GM19328 (cell line): ENCODE measurements at regions not wholly inside any gene's neighbourhood (a gene's known extent, or its start where the extent isn't known, plus 50 kb on each side); places are given as distances from the start of the nearest gene placed in this dataset.
"Not testable (repeated sequence)": the region's sequence is repeated elsewhere in the genome, so short reads cannot be mapped to it uniquely, and the experiment has no call there.

Experiments used
- ATAC-seq: cut with Tn5 transposase; IDR thresholded peaks from one replicate; pipeline ENCODE4 v1.9.1; 2021; ENCODE audit warnings: mild to moderate bottlenecking, moderate library complexity; ENCODE audit not compliant: unreplicated experiment

DNA sequence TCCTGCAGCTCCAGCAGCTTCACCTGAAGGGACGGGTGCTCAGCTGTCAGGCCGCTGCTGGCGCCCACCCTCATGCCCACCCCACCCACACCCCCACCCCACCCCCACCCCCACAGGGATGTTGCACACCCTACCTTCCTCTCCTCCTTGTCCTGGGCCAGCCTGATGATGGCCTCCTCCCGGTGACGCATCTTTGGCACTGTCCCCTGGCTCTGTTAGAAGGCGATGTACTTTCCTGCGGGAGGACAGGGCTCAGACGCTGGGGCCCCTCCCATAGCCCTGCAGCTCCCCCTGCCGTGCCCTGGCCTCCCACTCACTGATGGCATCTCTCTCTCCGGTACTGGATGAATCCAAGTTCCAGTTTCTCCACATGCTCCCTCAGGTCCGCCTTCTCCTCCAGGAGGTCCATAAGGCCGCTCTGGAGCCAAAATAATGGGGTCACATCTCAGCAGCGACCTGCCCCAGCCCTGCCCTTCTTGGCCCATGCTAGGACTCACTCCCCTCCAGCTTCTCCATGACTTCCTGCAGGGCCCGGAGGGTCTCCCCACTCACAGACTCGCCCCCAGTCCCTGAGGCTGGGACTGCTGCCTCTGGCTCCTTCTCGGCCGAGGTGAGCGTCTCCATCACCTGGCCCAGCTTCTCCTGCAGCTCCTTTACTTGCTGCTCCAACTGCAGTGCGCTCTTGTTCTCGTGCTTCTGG, 55.2 kb downstream of the GOLGA8B start:
- ATAC-seq: not testable (repeated sequence)

DNA sequence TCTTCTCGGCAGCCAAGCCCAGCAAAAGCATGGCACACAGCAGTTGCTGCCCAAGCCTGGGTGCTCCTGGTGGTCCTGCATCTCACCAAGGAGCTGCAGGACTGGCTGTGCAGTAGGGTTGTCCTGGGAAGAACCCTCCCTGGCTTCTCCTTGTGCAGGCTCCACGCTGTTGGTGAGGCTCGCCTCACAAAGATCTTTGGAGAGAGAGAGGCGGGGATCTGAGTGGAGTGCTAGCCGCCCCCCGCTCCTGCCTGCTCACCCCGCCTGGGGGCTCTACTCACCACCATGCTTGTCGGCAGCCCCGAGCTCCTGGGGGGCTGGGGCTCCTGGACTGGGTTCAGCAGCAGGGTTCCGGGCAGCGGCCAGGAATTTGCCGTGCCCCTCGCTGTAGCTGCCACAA, 55.8 kb downstream of the GOLGA8B start:
- ATAC-seq: not testable (repeated sequence)

DNA sequence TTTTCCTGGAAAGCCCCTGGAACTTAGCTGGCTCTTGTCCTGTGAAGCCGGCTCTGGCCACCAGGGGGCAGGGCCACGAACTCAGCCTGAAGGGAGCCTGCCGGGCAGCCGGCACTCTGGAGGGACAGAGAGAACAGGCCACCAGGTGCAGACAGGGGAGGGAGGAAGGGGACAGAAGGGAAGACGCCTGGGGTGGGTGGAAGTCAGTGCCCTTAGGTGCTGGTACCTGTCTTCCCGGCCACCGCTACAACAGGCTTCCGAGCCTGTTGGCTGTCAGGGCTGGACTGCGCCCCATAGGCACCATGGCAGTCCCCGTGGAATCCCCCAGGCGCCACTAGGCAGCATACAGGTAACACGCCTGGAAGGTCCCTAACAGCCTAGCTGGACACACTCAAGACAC, 59.6 kb downstream of the GOLGA8B start:
- not testable (repeated sequence) for ATAC-seq

DNA sequence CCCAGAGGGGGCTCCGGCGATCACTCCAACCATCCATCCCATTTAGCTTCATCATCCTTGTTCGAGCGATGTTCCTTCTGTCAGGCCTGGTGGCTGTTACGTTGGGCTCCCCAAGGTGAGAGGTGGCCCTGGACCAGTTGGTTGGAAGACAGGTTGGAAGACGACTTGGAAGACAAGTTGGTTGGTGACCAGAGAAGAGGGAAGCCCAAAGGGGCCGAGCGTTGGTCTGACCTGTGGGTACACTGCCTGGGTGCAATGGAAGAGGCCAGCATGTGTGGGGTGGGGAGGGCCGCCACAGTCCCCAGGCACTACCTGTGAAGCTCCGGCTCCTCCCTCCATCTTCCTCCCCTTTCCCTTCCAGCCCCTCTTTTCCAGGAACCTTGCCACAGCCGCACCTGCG, 60.9 kb downstream of the GOLGA8B start:
- not testable (repeated sequence) for ATAC-seq

DNA sequence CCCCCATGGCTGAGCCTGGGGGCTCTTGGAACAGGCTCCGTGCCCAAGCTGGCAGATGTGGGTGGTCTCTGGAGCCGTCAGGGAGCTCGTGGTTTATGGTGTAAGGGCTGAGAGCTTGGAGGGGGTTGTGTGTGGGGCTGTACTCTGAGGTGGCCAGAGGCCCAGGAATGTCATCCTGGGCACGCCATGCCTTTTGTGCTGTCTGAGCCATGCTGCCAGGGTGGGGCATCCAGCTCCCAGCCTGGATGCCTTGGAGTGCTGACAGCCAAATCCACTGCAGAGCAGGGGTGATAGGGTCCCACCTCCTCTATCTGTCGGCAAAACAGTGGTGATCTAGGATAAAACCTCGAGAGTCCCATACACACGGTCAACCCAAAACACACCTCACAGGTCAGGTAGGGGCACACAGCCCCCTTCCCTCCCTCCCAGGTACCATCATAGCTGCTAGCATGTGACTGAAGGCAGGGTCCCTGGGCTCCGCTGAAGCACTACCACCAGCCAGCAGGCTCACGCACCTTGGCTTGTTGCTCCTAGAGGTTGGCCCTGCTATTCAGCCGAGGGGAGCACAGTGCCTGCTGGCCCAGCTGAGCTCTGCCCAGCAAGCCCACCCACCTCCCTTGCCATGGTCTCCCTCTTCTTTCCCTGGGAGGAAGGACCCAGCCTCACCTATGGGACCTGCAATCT, 61.5 kb downstream of the GOLGA8B start:
- ATAC-seq: not testable (repeated sequence)

DNA sequence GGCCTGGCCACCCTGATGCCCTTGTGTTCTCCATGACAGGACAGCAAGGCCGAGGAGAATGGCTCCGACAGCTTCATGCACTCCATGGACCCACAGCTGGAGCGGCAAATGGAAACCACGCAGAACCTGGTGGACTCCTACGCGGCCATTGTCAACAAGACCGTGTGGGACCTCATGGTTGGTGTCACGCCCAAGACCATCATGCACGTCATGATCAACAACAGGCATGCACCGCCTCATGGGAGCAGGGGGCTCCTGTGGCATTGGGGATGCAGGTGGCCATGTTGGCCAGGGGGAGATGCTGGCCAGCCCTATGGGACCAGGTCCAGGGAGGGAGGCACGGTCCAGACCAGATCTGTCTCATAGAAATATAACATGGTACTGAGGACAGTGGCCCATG, 62.9 kb downstream of the GOLGA8B start:
- no peak for ATAC-seq

DNA sequence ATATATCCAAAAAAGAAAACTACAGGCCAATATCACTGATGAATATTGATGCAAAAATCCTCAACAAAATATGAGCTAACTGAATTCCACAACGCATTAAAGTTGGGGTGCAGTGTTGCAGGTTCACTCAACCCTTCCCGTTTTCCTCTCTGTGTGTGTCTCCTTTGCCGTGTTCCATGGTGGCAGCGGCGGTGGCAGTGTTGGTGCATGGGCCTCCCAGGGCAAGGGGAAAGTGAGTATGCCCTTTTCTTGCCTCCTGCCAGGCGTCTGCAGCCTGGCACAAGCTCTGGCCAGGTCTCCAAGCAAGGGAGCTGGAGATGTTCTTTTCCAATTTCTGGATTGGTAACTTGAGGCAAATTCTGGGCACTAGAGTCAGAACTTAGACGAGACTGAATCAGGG, 63.4 kb downstream of the GOLGA8B start:
- not testable (repeated sequence) for ATAC-seq

DNA sequence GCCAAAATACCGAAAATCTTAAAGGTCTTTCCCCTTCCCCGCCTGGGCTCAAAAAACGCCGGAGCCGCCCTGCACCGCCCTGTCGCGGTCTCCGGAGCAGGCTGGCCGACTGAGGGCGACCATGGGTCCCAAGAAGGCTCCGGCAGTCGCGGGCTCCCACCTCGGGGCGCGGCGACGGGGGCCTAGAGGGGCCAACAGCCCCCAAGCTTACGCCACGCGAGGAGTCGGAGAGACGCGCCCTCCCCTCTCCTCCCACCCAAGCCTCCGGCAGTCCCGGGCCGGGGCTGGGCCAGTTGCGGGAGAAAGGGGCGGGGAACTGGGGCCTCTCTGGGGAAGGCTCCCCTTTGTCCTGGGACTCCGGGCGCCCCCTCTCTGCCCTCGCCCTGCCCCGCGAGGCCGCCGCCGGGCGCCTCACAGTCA, 69.2 kb downstream of the GOLGA8B start:
- ATAC-seq: peak; percentile 46

DNA sequence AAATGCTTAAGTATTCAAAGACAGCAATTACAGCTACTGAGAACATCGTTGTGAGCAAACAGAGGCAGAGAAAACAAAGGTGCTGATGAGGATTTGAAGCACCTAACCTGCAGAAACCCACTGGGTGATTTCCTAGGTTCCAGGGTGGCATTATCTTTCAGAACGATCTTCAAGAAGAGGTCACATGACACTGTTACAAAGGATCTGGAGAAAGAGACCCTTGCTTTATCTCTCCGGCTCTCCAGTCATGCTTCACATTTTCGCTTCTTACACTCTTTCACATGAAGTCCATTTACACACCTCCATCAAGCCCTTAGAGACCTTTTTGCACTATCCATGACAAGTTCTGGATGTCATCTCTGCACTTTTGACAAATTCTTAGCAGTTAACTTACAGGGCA, 70.8 kb downstream of the GOLGA8B start:
- no peak for ATAC-seq

DNA sequence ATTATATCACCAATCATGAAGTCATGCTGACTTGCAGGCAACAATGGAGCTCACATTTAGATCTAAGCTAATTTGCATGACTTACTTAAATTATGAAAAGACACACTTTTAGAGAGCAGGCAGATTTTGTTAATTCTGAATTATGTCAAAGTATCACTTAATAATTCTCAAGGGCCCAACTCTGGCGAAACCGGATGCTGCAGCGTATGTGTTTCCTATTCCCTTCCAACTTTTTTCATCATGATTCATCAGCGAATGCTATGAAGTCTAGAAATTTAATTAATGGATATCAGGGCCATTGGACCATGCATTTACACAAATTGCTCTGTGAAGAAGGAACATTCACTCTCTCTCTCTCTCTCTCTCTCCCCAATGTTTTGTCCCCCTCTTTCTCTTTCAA, 63.5 kb upstream of the GOLGA8A start:
- ATAC-seq: no peak

DNA sequence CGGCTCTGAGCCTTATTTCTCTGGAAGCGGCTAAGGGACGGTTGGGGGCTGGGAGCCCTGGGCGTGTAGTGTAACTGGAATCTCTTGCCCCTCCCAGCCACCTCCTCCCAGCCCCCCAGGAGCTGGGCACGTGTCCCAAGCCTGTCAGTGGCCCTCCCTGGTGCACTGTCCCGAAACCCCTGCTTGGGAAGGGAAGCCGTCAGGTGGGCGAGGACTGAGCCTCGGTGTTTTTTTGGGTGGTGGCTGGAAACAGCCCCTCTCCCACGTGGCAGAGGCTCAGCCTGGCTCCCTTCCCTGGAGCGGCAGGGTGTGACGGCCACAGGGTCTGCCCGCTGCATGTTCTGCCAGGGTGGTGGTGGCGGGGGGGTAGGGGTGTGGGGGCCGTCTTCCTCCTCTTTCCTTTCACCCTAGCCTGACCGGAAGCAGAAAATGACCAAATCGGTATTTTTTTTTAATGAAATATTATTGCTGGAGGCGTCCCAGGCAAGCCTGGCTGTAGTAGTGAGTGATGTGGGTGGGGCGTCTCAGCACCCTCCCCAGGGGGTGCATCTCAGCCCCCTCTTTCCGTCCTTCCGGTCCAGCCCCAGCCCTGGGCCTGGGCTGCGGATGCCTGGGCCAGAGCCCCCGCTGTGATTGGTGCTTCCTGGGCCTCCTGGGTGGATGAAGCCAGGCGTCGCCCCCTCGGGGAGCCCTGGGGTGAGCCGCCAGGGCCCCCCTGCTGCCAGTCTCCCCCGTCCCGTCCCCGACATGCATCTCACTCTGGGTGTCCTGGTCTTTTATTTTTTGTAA, 58.8 kb upstream of the GOLGA8A start:
- no peak for ATAC-seq

DNA sequence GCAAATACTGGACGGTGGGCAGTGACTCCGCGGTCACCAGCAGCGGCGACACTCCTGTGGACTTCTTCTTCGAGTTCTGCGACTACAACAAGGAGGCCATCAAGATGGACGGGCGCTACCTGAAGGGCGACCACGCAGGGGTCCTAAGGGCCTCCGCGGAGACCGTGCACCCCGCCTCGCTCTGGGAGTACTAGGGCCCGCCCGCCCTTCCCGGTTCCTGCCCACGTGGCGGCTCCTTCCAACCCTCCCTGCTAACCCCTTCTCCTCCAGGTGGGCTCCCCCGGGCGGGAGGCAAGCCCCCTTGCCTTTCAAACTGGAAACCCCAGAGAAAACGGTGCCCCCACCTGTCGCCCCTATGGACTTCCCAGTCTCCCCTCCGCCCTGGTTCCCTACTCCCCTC, 58.1 kb upstream of the GOLGA8A start:
- ATAC-seq: not testable (repeated sequence)

DNA sequence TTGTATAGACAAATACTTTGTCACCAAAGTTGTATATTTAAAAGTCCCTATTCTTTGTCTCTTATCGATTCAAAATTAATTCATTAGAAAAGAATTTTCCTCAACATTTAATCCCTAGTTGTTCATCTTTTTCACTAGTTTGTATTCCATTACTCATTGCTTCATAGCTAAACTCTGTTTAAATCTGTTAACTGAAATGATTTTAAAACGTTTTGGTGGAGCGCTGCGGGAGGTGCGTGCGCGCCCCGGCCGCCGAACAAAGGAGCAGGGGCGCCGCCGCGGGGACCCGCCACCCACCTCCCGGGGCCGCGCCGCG, 56.4 kb upstream of the GOLGA8A start:
- ATAC-seq: no peak

DNA sequence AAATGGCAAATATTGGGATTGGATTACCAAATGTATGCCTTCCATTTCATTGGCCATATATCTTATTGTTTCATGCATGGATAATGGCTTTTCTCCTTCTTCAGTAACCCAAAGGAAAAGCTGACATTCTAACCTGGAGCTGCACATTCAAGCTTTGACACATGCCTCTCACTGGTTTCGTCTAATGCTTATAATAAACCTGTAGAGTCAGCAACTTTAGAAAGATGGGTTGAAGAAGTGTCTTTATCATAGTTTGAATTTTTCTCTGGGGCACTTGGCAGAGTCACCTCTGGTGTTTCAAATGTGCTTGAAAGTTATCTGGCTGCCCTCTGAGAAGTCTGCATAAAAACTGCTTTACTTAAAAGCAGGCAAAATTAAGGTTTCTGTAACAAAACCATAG, 55.4 kb upstream of the GOLGA8A start:
- ATAC-seq: no peak

DNA sequence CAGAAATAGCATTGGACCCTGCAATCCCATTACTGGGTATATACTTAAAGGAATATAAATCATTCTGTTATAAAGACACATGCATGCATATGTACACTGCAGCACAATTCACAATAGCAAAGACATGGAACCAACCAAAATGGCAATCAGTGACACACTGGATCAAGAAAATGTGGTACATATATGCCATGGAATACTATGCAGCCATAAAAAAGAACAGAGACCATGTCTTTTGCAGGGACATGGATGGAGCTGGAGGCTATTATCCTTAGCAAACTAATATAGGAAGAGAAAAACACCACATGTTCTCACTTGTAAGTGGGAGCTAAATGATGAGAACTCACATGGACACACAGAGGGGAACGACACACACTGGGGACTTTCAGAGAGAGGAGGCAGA, 53.9 kb upstream of the GOLGA8A start:
- ATAC-seq: not testable (repeated sequence)

DNA sequence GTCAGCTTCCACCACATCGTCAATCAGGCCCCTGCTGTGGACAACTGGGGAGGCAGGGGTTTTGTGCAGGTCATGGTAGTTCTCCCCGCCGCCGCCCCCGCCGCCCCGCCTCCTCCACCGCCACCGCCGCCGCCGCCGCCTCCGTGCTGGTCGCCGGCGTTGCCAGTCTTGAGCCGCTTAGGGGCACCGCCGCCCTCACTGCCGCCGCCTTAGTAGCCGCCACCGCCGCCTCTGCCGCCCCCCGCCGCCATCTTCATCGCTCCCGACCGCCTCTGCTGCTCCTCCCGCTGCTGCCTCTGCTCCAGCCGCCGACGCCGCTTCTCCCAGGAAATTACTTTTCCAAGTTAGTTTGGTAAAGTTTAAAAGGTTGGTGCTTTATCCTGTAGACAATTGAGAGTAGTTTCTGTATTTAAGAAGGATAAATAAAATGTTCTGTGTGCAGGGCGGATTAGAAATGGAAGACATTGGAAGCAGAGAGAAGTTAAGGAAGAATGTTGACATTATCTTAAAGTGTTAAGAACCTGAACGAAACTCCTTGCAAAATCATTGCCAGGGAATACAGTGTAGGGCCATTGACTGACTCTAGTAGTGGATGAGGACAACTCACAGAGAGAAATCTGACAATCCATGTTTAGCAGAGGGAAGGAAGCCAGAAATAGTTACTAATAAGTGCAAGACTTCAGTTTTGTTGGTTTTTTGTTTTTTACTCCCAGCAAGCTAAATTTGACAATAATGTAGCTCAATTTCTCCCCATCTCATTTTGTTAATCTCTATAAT, 53.0 kb upstream of the GOLGA8A start:
- ATAC-seq: no peak

DNA sequence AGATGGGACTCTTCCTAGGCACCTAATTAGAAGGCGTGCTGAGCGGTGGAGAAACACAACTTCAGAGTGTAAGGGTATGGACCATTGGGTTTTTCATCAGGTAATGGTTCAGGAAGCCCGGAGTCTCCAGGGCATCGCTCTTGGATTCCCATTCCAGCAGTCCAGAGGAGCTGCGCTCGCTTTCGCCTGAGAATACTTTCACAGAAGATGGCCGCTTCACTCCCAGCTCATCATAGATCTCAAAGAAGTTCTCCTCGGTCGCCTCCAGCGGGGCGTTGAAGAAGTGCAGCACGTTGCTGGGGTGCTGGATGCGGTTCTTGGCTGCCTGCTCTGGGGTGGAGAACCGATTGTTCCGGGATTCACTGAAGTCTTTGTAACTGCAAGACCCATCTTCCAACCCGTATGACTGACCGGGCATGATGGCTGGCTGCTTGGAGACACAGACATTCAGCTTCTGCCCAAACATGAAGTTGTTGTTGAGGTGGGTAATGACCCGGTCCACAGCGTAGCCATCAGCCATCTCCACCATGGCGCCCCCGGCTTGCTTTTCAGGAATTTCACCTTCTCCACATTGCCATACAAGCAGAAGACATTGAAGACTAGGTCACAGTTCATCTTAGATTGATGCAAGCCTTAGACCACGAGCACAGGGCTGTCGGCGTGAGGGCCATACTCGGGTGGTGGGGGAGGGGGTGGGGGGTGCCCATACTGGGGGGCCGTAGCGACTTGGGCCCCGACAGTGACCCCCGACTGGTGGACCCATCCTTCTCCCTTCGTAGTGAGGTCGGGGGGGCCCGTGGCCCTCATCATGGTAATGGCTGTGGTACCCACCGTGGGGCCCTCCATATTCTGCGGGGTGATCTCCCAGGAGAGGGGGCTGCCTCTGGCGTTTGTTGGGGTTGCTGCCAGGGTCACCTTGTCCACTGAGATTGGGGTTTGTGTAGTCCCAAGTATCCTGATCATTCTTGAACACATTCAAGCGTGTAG, 51.7 kb upstream of the GOLGA8A start:
- ATAC-seq: not testable (repeated sequence)
